22Rv1 (cell line): ENCODE measurements at regions not wholly inside any gene's neighbourhood (a gene's known extent, or its start where the extent isn't known, plus 50 kb on each side); places are given as distances from the start of the nearest gene placed in this dataset.
"Not testable (repeated sequence)": the region's sequence is repeated elsewhere in the genome, so short reads cannot be mapped to it uniquely, and the experiment has no call there.

Experiments
- H3K27ac ChIP-seq: fragments of 450-650 bp; 2 replicates; pipeline ENCODE4 v1.5.1; 2017
- CTCF ChIP-seq: fragments of 450-650 bp; IDR thresholded peaks from 2 replicates; pipeline ENCODE4 v1.5.1; 2017; ENCODE audit warnings: mild to moderate bottlenecking
- ZFX ChIP-seq: fragments of 450-650 bp; IDR thresholded peaks from 2 replicates; pipeline ENCODE4 v1.6.1; 2017; ENCODE audit warnings: antibody characterized with exemption, borderline replicate concordance

DNA sequence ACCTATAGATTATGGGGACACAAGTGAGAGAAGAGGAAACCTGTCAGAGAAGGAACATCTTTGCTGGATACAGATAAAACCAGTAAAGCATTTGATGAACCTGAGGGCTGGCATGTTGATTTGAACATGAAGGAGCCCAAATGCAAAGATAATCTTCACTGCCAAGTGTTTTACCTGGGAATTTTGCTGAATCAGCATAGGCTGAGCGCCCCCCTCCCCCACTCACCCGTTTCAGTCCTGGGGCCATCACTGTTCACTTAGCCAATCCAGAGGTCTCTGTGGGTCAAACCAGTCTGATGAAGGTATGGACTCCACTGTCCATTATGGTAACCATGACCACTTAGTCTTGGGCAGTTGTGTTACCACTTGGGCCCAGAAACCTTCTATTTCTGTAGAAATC, 466.0 kb upstream of the GRM7 start:
- no peak overlapping the region for H3K27ac ChIP-seq
- TF ChIP-seq CTCF, result no peak
- TF ChIP-seq ZFX, result no peak

- no peak for TF ChIP-seq CTCF
- TF ChIP-seq ZFX, result no peak
These were observed 464.3 kb upstream of the GRM7 start for GRCh38 chr3:6396631-6397030.

DNA sequence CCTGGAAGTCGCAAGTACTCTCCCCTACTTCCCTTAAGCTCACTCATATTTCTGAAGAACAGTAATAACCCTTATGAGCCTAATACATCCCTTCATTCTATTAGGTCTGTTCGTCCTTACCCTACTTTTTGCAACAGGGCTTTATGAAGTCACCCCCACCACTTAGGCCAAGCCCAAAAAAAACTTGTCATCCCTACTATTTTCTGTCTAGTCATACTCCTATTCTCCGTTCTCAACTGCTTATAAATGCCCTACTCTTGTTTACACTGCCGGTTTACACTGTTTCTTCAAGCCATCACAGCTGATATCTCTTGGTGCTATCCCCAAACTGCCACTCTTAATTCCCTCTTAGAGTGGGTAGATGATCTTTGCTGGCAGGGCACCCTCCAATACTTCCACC, 458.2 kb upstream of the GRM7 start:
- H3K27ac ChIP-seq, result not testable (repeated sequence)

More at GRCh38 chr3:6396631-6397030, 464.3 kb upstream of the GRM7 start:
- no peak overlapping the region for H3K27ac ChIP-seq

GRCh38 chr3:6406923-6407322, 454.0 kb upstream of the GRM7 start:
- not testable (repeated sequence) for H3K27ac ChIP-seq

DNA sequence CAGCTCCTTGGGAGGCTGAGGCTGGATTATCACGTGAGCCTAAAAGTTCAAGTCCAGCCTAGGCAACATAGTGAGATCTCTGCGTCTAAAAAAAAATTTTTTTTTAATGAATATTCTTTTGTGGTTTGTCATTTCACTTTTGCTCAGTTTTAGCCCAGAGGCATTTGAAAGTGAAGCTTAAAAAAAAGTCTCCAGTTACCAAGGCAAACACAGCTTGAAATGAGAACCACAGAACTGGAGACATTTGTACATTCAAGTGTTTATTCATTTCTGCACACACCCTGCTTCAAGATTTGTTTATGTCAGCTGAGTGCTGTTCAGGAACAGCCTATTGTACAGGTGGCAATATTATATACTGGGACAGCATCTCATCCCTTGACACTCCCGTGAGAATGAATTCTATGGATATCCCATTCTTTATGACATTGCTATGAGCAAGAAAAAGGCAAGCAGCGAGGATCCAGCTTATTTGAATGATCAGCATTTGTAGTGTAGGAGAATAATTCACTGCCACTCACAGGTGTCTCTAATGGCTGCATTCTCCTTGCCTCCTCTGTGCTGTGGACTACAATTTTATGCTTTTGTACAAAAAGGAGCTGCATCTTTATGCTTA, 444.8 kb upstream of the GRM7 start:
- TF ChIP-seq CTCF (no peak), ZFX (no peak)
- H3K27ac ChIP-seq, result no peak overlapping the region

GRCh38 chr3:6417174-6417573, 443.7 kb upstream of the GRM7 start:
- no peak for TF ChIP-seq CTCF

GRCh38 chr3:6418485-6418884, 442.4 kb upstream of the GRM7 start:
- H3K27ac ChIP-seq, result no peak overlapping the region
- TF ChIP-seq ZFX (no peak), CTCF (no peak)

More at GRCh38 chr3:6417174-6417573, 443.7 kb upstream of the GRM7 start:
- no peak overlapping the region for H3K27ac ChIP-seq

DNA sequence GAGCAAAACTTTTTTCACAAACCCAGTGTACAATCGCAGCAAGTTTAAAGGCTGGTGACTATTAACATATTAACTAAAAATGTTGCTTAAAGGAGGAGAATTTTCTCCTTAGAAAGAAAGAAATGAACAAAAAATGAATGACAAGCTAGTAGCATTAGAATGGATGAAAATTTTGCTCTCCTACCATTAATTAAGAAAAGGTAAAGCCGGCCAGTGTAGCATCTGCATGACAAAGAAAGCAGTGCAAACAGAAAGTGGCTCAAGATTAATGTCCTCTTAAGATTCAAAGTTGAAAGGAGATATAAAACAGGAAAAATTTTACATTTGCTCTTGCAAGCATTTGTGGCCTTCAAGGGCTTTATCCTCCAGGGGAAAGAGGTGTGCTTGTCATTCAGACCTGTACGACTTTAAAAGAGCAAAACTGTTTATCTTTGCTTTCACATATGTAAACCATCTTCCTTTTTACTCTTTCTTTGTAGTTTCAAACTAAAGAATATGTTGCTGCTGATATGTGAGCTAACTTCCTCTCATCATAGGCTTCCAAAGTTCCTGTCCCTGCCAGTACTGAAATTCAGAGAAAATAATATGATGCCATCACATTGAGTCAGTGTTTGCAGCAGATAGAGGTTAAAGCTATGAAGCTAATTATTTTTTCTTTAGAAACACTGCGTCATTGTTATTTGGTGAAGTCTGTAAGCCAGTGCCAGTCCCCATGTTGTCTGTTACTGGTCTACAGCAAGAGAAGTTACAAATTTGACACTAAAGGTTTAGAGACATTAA, 439.1 kb upstream of the GRM7 start:
- H3K27ac ChIP-seq, result no peak overlapping the region
- TF ChIP-seq CTCF (no peak), ZFX (no peak)
